GDM1 (cell line): ENCODE measurements at regions not wholly inside any gene's neighbourhood (a gene's known extent, or its start where the extent isn't known, plus 50 kb on each side); places are given as distances from the start of the nearest gene placed in this dataset.

Experiments
- DNase-seq: peaks from one replicate; lab custom pipeline; 2025; lab: John Stamatoyannopoulos, UW

DNA sequence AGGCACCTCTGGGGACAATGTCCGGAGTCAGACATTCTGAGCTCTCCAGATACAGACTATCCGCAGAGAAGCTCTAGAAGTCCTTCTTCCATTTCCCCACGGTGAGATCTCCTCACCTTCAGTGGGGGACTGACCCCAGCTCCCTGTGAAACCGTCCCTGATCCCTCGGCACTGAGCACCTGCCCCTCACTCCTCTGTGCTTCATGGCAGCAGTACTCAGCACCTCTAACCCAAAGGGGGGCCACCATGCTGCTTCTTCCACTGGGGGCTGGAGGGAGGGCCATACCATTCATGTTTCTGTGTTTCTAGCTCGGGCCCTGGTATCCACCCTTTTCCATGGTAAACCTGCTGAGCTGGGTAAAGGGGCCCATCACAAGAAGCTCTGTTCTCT lies 321.7 kb downstream of the BRD1 start:
- DNase-seq, result no peak

DNA sequence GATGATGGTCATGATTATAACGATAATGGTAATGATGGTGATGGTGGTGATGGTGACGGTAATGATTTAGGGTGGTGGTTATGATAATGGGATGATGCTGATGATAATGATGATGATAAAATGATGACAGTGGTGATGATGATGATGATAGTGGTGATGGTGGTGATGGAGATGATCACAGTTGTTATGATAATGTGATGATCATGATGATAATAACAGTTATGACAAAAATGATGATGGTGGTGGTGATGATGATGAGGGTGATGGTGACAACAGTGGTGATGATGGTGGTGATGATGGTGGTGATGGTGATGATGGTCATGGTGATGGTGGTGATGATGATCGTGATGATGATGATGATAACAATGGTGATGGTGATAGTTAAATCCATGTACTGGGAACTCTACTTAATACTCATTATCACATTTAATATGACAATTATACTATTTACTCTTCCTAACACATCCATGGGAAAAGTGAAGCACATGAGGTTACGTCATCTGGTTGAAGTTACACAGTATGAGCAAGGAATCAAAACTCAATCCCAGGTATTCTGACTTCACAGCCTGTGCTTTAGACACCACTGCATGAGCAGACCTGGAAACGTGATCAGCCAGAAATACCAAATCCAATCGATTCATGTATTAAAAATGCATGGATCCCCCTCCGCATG lies 322.2 kb downstream of the BRD1 start:
- no peak for DNase-seq

- DNase-seq, result no peak
These were observed 323.7 kb downstream of the BRD1 start for GRCh38 chr22:49503896-49504521.

DNA sequence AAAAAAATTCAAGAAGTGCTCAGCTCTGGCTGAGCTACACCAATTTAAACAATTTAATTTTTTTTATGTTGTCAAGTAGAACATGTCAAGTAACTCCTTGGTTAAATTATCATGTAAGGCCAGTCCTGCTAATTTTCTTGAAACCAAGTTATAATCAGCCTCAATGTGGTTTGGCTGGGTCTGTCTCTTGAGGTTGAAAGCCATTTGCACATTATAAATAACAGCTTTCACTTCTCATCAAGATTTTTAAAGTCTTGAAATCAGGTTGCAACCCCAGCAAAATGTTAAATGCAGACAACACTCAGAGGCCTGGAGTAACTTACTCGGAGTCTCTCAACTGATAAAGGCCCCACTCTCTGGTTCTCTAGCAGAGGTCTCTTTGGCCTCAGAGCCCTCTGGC lies 324.4 kb downstream of the BRD1 start:
- no peak for DNase-seq

GRCh38 chr22:49502126-49502826 lies 325.4 kb downstream of the BRD1 start:
- no peak for DNase-seq

DNA sequence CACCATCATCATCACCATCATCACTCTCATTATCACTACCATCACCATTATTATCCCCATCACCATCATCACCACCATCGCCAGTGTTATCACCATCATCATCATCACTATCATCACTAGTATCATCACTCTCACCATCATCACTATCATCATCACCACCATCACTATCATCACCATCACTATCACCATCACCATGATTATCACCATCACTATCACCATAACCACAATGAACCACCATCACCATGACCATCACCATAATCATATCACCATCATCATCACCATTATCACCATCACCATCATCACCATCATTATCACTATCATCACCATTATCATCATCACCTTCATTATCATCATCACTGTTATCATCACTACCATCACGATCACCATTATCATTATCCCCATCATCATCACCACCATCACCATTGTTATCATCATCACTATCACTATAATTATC lies 326.7 kb downstream of the BRD1 start:
- DNase-seq, result no peak

- no peak for DNase-seq
These were observed 327.6 kb downstream of the BRD1 start for GRCh38 chr22:49500076-49500460.

DNA sequence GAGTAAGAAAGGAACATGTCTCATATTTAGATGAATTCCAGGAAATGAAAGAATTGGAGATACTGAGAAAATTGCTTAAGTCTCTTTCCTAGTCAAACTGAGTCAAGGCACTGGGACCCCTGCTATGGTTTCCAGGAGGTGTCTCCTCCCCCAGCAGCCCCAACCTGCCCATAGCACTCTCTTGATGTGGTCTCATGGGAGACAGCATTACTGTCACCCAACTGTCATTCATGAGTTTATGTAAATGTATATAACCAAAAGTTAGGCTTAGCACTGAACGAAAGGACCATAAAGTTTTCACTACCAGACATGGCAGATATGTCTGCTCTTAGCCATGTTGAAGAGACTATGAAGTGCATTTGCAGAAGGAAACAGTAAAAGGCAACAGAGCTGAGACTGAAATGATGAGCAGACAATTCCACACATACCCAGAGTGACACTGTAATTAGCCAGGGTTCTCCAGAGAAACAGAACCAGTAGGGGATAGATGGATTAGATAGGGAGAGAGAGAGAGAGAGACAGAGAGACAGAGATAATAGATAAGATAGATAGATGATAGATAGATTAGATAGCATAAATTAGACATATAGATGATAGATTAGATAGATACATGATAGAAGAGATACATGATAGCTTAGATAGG lies 328.1 kb downstream of the BRD1 start:
- DNase-seq, result no peak

DNA sequence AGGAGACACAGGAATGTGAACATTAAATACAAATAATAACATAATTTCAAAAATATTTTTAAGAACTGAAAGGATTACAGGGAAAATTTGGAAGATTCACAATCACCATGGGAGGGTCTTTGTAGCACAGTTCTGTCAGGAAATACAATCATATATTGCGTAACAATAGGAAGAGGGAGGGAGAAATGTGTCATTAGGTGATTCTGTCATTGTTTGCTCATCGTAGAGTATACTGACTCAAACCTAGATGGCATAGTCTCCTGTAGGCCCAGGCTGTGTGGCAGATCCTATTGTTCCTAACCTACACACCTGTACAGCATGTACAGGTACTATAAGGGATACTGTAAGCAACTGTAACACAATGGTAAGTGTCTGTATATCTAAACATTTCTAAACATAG lies 330.4 kb downstream of the BRD1 start:
- no peak for DNase-seq

DNA sequence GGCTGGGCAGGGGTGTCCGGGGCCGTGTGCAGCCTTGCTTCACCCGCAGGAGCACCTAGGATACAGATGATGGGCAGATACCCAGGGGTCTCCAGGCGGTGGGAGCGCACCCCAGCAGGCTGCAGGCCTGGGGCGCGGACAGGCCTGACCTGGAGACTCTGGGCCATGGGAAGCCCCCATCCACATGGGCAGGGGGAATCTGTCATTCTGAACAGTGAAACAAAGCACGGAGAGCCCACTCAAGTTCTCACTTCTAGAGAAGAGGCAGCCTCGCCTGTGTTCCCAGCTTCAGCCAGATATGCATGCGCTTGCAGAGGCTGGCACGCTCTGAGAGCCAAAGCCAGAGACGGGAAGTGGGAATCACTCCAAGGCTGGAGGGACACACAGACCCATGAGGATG lies 333.1 kb downstream of the BRD1 start:
- no peak for DNase-seq

- no peak for DNase-seq
These were observed 334.9 kb downstream of the BRD1 start for GRCh38 chr22:49492741-49493251.

- no peak for DNase-seq
These were observed 335.4 kb downstream of the BRD1 start for GRCh38 chr22:49492308-49492707.

- no peak for DNase-seq
These were observed 335.9 kb downstream of the BRD1 start for GRCh38 chr22:49491726-49492125.

- no peak for DNase-seq
These were observed 336.4 kb downstream of the BRD1 start for GRCh38 chr22:49491221-49491635.

GRCh38 chr22:49490692-49491091 lies 337.0 kb downstream of the BRD1 start:
- no peak for DNase-seq

DNA sequence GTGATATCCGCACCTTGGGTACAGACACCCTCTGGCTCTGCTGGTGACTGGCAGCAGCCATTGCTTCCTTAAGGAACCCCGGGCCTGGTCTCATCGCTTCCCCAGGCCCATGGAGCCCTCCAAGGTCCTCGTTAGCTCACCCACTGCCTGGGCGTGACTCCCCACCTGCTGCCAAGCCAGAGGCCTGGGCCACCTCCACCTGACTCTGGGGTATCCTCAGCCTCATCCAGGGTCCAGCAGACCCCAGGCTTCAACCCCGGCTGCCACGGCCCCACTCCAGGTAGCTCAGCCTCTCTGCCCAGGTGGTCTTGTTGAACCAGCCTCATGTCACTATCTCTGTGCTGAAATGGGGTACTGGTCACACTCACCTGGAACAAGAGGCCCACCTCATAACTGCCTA lies 337.9 kb downstream of the BRD1 start:
- DNase-seq, result no peak

DNA sequence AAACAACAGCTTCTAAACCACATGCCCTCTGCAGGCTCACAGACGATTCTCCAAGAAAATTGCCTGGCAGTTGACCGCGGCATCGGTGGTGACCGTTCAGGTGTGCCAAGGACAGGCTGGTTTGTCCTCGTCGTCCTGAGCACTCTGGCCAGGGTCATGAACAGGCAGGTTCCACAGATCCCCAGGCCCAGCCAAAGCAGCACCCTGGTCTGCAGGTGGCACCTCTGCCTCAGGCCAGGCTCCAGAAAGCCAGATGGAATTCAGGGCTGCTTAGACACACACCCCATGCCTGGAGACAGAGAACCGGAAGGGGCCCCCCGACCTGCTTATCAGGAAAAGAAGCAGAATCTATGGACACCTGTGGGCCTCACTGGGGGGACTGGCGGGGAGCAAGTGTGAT lies 338.7 kb downstream of the BRD1 start:
- no peak for DNase-seq

- no peak for DNase-seq
These were observed 339.7 kb downstream of the BRD1 start for GRCh38 chr22:49487950-49488349.

GRCh38 chr22:49486225-49486624 lies 341.4 kb downstream of the BRD1 start:
- no peak for DNase-seq

DNA sequence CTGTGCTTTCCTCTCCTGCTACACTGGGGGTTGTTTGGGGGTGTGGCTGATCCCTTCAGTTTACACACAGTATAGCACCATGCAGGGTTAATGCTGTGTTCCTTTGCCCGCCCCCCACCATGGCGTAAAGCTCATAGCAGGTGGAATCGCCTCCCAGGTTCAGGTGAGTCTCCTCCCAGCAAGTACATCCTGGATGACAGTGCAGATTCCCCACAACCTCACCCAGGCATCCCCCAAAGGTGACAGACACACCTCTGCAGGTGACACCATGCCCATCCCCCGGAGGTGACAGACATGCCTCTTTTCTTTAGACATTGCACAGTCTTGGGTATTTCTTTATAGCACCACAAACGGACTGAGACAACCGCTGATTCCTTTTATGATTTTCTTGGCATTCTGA lies 343.7 kb downstream of the BRD1 start:
- no peak for DNase-seq

DNA sequence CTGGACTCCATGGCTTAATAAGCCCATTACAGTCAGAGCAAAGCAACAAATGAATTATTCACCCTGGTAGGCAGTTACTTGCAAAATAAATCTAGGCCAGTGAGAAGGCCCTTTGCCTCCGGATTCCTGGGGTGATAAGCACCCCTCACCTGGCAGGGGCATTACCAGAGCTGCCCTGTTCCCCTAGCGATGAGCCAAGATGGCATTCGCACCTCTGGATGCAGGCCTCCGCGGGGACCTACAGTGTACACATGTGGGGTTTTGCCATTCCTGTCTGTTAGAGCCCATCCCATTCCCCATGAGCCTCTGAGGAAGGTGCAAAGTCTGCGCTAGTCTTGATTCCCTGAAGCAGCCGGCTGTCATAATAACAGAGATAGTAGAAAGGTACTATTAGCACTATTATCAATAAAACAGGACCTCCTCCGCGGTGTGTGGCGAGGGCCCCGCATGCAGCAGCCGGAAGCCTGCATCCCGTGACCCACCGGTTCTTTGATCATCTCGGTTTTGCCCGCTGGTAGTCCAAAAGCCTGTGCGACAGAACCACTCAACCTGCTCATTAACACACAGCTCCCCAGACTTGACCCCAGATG lies 344.3 kb downstream of the BRD1 start:
- no peak for DNase-seq

DNA sequence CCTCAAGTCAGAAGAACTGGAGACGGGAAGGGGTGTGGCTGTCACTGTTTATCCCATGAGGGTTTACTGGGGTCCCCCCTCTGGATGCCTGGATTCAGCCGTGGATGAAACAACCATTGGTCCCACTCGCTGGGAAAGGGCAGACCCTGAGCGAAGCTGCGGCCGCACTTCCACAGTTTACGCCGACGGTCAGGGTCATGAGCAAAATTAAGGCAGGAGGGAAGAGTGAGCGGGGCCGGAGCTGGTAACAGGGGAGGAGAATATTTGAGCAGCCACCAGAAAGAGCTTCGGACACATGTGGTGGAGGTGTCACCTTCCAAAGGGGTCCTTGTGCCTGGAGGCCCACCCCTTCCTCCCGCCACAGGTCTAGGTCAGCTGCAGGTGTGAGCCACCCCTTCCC lies 344.9 kb downstream of the BRD1 start:
- DNase-seq, result no peak
